ENCODE measurements at regions not wholly inside any gene's neighbourhood (a gene's known extent, or its start where the extent isn't known, plus 50 kb on each side); places are given as distances from the start of the nearest gene placed in this dataset.
"Not testable (repeated sequence)": the region's sequence is repeated elsewhere in the genome, so short reads cannot be mapped to it uniquely, and the experiment has no call there.

- FAIRE-seq (peak; percentile 49), DNase-seq (ENCODE audit: low read depth, low spot score) (no peak)
- H3K4me1 ChIP-seq (ENCODE audit: control insufficient read depth, extremely low read depth, insufficient read depth, low read length): peaks cover 16% of the 10 kb centered on the region
- no TSS peak for BruUV-seq (replicated peaks)
- peak overlapping the region in 1 of 3 experiments; percentile 32 for H3K4me3 ChIP-seq (replicated peaks in 1 of 3; ENCODE audit: insufficient read depth in 1 of 3, low read depth in 1 of 3, low read length in 3 of 3)
- TF ChIP-seq MAX (IDR thresholded peaks at IDR 0.05; ENCODE audit: insufficient read depth, insufficient read length) (no peak), JUN (IDR thresholded peaks at IDR 0.05; ENCODE audit: borderline replicate concordance, insufficient read depth, insufficient read length, low read depth) (no peak), POLR2AphosphoS5 (IDR thresholded peaks at IDR 0.05; ENCODE audit: insufficient read depth, low read depth, low read length) (no peak), MYC (IDR thresholded peaks at IDR 0.05; ENCODE audit: low read depth, low read length) (no peak), CTCF (IDR thresholded peaks at IDR 0.05; ENCODE audit: extremely low read depth in 1 of 2, insufficient read depth in 1 of 2, low read depth in 1 of 2, low read length in 2 of 2) (no peak)
- CTCF ChIA-PET: interaction anchor here (1.2 kb wide), 1 partner anchor 73 kb away, joined by 5 read pairs; no protein-coding TSS in a partner anchor
- H2AFZ ChIP-seq (ENCODE audit: low read depth, low read length): peak overlapping the region; percentile 75
- H3K27ac ChIP-seq (ENCODE audit: insufficient read depth, low read depth, low read length): peak overlapping the region; percentile 66
- no peaks in the 10 kb centered on the region for H4K20me1 ChIP-seq (replicated peaks; ENCODE audit: control insufficient read depth, extremely low read depth, insufficient read depth, low read length)
- H3K9me1 ChIP-seq (replicated peaks; ENCODE audit: control insufficient read depth, extremely low read depth, insufficient read depth, low read length): no peaks in the 10 kb centered on the region
- H3K79me2 ChIP-seq (ENCODE audit: control insufficient read depth, insufficient read depth, low read length): no peaks in the 10 kb centered on the region
- POLR2A ChIA-PET: no interaction called here
- dilution Hi-C loops (cut with MboI; ENCODE audit: extremely low pct_ligation_motif_present, low sequenced_read_pairs) (no loop called here), intact Hi-C loops (cut with micrococcal nuclease) (loop anchor here (2.0 kb wide), 1 partner anchor 67 kb away; no protein-coding TSS in a partner anchor)
- H3K4me2 ChIP-seq (ENCODE audit: insufficient read depth, low read length): peak overlapping the region; percentile 81
- H3K36me3 ChIP-seq (ENCODE audit: control insufficient read depth in 2 of 2, extremely low read depth in 1 of 2, insufficient read depth in 2 of 2, low read length in 2 of 2): no peaks in the 10 kb centered on the region
- H3K9me3 ChIP-seq (replicated peaks; ENCODE audit: control insufficient read depth, insufficient read depth, low read length): no peaks in the 10 kb centered on the region
- H3K27me3 ChIP-seq (ENCODE audit: control insufficient read depth in 2 of 2, insufficient read depth in 2 of 2, low read length in 2 of 2): no peaks in the 10 kb centered on the region
- H3K9ac ChIP-seq (replicated peaks; ENCODE audit: extremely low read depth, insufficient read depth, low read length): peak overlapping the region; percentile 73
Observed at GRCh38 chr12:97075934-97076630, 169.0 kb downstream of the NEDD1 start.

- H3K36me3 ChIP-seq (ENCODE audit: control insufficient read depth in 2 of 2, extremely low read depth in 1 of 2, insufficient read depth in 2 of 2, low read length in 2 of 2); H3K27ac ChIP-seq (ENCODE audit: insufficient read depth, low read depth, low read length); H3K9me3 ChIP-seq (replicated peaks; ENCODE audit: control insufficient read depth, insufficient read depth, low read length); POLR2A ChIA-PET; H3K9me1 ChIP-seq (replicated peaks; ENCODE audit: control insufficient read depth, extremely low read depth, insufficient read depth, low read length); H3K4me3 ChIP-seq (replicated peaks in 1 of 3; ENCODE audit: insufficient read depth in 1 of 3, low read depth in 1 of 3, low read length in 3 of 3); H3K79me2 ChIP-seq (ENCODE audit: control insufficient read depth, insufficient read depth, low read length); FAIRE-seq; DNase-seq (ENCODE audit: low read depth, low spot score); intact Hi-C loops (cut with micrococcal nuclease); H4K20me1 ChIP-seq (replicated peaks; ENCODE audit: control insufficient read depth, extremely low read depth, insufficient read depth, low read length); H3K27me3 ChIP-seq (ENCODE audit: control insufficient read depth in 2 of 2, insufficient read depth in 2 of 2, low read length in 2 of 2); H3K9ac ChIP-seq (replicated peaks; ENCODE audit: extremely low read depth, insufficient read depth, low read length); dilution Hi-C loops (cut with MboI; ENCODE audit: extremely low pct_ligation_motif_present, low sequenced_read_pairs); CTCF ChIA-PET; H2AFZ ChIP-seq (ENCODE audit: low read depth, low read length); BruUV-seq (replicated peaks); H3K4me2 ChIP-seq (ENCODE audit: insufficient read depth, low read length): not testable (repeated sequence)
- H3K4me1 ChIP-seq (ENCODE audit: control insufficient read depth, extremely low read depth, insufficient read depth, low read length): peaks cover 16% of the 10 kb centered on the region
Observed at GRCh38 chr12:97076912-97077311, 169.9 kb downstream of the NEDD1 start.
